Upper lobe of left lung (tissue), 6 donors: ENCODE measurements at regions not wholly inside any gene's neighbourhood (a gene's known extent, or its start where the extent isn't known, plus 50 kb on each side); places are given as distances from the start of the nearest gene placed in this dataset.

Source experiments
- ATAC-seq, 2 donors: fragments of 200-7000 bp; cut with Tn5 transposase; one replicate each; pipeline ENCODE4 v1.9.1; 2022; ENCODE audit warnings: mild to moderate bottlenecking in 2 of 2, moderate library complexity in 2 of 2; ENCODE audit not compliant: low FRiP score in 2 of 2
- DNase-seq, 2 donors: peaks; one replicate each; pipeline ENCODE4 v3.0.0-alpha.2; 2019 to 2020
- H3K27ac ChIP-seq, 4 donors: fragments of 200-600 bp; sonication (generic); one replicate each; pipeline ENCODE4 v1.5.1; 2016 to 2019
- H3K27me3 ChIP-seq, 4 donors: fragments of 200-600 bp; sonication (generic); one replicate each; pipeline ENCODE4 v1.5.1; 2017 to 2019
- H3K36me3 ChIP-seq, 4 donors: fragments of 200-600 bp; sonication (generic); one replicate each; pipeline ENCODE4 v1.5.1; 2016 to 2019
- H3K4me1 ChIP-seq, 4 donors: fragments of 200-600 bp; sonication (generic); one replicate each; pipeline ENCODE4 v1.5.1; 2018 to 2019
- H3K4me3 ChIP-seq, 4 donors: fragments of 200-600 bp; sonication (generic); one replicate each; pipeline ENCODE4 v1.5.1; 2017 to 2019; ENCODE audit warnings: mild to moderate bottlenecking in 2 of 4, moderate library complexity in 1 of 4
- H3K9me3 ChIP-seq, 4 donors: fragments of 200-600 bp; sonication (generic); one replicate each; pipeline ENCODE4 v1.5.1; 2018 to 2019
- EP300 ChIP-seq, 4 donors: sonication (generic); formaldehyde crosslinking; IDR thresholded peaks; one replicate each; pipeline ENCODE4 v1.5.1; 2017; ENCODE audit warnings: antibody characterized with exemption in 4 of 4, control low read depth in 2 of 4
- POLR2A ChIP-seq, 4 donors: fragments of 450-650 bp; IDR thresholded peaks; one replicate each; pipeline ENCODE4 v1.5.1; 2016 to 2017; ENCODE audit warnings: antibody characterized with exemption in 4 of 4, mild to moderate bottlenecking in 2 of 4
- POLR2AphosphoS5 ChIP-seq, 2 donors: sonication (generic); formaldehyde crosslinking; IDR thresholded peaks; one replicate each; pipeline ENCODE4 v1.5.1; 2017; ENCODE audit warnings: antibody characterized with exemption in 2 of 2
- WGBS, 2 donors: methylation state at CpG; one replicate each; pipeline ENCODE4 v1.1.5; 2017 to 2018; 5-methylcytosine and 5-hydroxymethylcytosine counted together
- TF ChIP-seq, protein P1 (sequence below), 6 experiments: fragments of 450-650 bp in 4 of 6; fragments of 200-600 bp in 2 of 6; sonication (generic) in 2 of 6; IDR thresholded peaks; one replicate each; pipeline ENCODE4 v1.5.1; 2016 to 2019; ENCODE audit warnings: antibody characterized with exemption in 6 of 6
- donor health status: DM: no; HTN: no; CAD: no; lungs with moderate emphysema.
- donor health status: DM: no; HTN: yes; CAD: no; lungs with severe emphysema.

- no peaks in the 10 kb centered on the region for H3K27me3 ChIP-seq
- TF ChIP-seq POLR2A (IDR thresholded peaks at IDR 0.05) (no peak), EP300 (IDR thresholded peaks at IDR 0.05) (no peak), POLR2AphosphoS5 (IDR thresholded peaks at IDR 0.05) (no peak)
- TF ChIP-seq, protein P1, sequence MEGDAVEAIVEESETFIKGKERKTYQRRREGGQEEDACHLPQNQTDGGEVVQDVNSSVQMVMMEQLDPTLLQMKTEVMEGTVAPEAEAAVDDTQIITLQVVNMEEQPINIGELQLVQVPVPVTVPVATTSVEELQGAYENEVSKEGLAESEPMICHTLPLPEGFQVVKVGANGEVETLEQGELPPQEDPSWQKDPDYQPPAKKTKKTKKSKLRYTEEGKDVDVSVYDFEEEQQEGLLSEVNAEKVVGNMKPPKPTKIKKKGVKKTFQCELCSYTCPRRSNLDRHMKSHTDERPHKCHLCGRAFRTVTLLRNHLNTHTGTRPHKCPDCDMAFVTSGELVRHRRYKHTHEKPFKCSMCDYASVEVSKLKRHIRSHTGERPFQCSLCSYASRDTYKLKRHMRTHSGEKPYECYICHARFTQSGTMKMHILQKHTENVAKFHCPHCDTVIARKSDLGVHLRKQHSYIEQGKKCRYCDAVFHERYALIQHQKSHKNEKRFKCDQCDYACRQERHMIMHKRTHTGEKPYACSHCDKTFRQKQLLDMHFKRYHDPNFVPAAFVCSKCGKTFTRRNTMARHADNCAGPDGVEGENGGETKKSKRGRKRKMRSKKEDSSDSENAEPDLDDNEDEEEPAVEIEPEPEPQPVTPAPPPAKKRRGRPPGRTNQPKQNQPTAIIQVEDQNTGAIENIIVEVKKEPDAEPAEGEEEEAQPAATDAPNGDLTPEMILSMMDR (IDR thresholded peaks at IDR 0.05): no peak
- no peaks in the 10 kb centered on the region for H3K36me3 ChIP-seq
- ATAC-seq (peak in 1 of 2 donors; percentile 70), DNase-seq (no peak)
- 79 to 90% methylated on average over 28 of the region's 28 CpGs for WGBS, 2 donors
- H3K27ac ChIP-seq: peak overlapping the region in 3 of 4 donors; percentile 34 to 55 (median 37)
- no peaks in the 10 kb centered on the region for H3K9me3 ChIP-seq
- H3K4me3 ChIP-seq: peak overlapping the region in 3 of 4 donors; percentile 27 to 31 (median 30)
- H3K4me1 ChIP-seq: no peaks in the 10 kb centered on the region
Measured at GRCh38 chr4:187814737-187815465, 180.7 kb upstream of the ZFP42 start.

DNA sequence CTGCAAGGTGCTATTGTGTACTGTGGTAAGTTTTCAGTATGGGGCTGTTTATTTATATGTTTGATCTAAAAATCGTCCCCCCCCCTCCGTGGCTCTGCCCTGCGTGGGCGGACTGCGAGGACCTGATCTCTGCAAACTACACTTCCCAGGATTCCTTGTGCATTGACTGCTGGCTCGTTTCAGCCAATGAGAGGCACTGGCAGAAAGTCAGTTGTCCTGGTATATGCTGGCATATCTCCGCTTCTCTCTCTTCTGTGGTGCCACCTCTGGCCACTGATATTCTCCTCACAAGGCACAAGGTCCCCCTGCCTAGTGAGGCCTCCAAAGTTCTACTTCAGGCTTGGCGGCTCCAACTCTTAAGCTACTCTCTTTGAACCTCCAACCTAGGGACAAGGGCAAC, 168.8 kb upstream of the ZFP42 start:
- ATAC-seq (no peak), DNase-seq (no peak)
- no peak overlapping the region for H3K27ac ChIP-seq
- no peaks in the 10 kb centered on the region for H3K9me3 ChIP-seq
- 74 to 75% methylated on average over 8 of the region's 8 CpGs for WGBS, 2 donors
- H3K4me1 ChIP-seq: no peaks in the 10 kb centered on the region
- H3K27me3 ChIP-seq: no peaks in the 10 kb centered on the region
- TF ChIP-seq POLR2AphosphoS5 (IDR thresholded peaks at IDR 0.05): no peak
- TF ChIP-seq POLR2A (IDR thresholded peaks at IDR 0.05): no peak
- TF ChIP-seq, protein P1 (IDR thresholded peaks at IDR 0.05): no peak
- TF ChIP-seq EP300 (IDR thresholded peaks at IDR 0.05): no peak
- no peaks in the 10 kb centered on the region for H3K36me3 ChIP-seq
- H3K4me3 ChIP-seq: no peak overlapping the region

GRCh38 chr4:187827631-187828030, 167.9 kb upstream of the ZFP42 start:
- Histone ChIP-seq H3K36me3 (no peaks in the 10 kb centered on the region), H3K27me3 (no peaks in the 10 kb centered on the region), H3K4me3 (no peak overlapping the region), H3K27ac (no peak overlapping the region), H3K9me3 (peaks cover 0 to 5% (median 0%) of the 10 kb centered on the region in 4 donors), H3K4me1 (no peaks in the 10 kb centered on the region)
- TF ChIP-seq POLR2AphosphoS5 (IDR thresholded peaks at IDR 0.05) (no peak), EP300 (IDR thresholded peaks at IDR 0.05) (no peak), POLR2A (IDR thresholded peaks at IDR 0.05) (no peak)
- TF ChIP-seq, protein P1 (IDR thresholded peaks at IDR 0.05): no peak
- DNase-seq (no peak), ATAC-seq (no peak)
- WGBS, 2 donors: 60 to 61% methylated on average over 6 of the region's 6 CpGs

GRCh38 chr4:187839765-187840164, 155.8 kb upstream of the ZFP42 start:
- TF ChIP-seq POLR2A (IDR thresholded peaks at IDR 0.05) (no peak), EP300 (IDR thresholded peaks at IDR 0.05) (no peak), POLR2AphosphoS5 (IDR thresholded peaks at IDR 0.05) (no peak)
- TF ChIP-seq, protein P1 (IDR thresholded peaks at IDR 0.05): no peak
- DNase-seq (no peak), ATAC-seq (no peak)
- Histone ChIP-seq H3K4me3 (no peak overlapping the region), H3K4me1 (no peaks in the 10 kb centered on the region), H3K27me3 (no peaks in the 10 kb centered on the region), H3K36me3 (no peaks in the 10 kb centered on the region), H3K9me3 (no peaks in the 10 kb centered on the region), H3K27ac (no peak overlapping the region)

DNA sequence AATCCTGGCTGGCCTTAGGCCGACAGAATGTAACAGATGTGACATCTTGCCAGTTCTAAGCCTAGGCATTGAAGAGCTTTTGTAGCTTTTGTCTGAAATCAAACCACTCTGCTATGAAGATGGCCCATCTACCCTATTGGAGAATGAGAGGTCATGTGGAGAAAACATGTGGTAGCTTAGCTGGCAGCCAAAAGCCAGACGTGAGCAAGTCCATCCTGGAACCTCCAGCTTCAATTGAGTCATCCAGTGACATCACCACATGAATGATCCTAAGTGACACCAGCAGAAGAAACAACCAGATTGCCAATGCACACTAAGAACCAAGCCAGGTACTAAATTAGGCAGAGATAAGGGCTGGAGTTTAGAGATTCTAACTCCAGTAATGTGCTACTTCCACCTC, 154.8 kb upstream of the ZFP42 start:
- Histone ChIP-seq H3K9me3 (peaks cover 0 to under 1% (median 0%) of the 10 kb centered on the region in 4 donors), H3K27me3 (no peaks in the 10 kb centered on the region), H3K4me1 (no peaks in the 10 kb centered on the region), H3K36me3 (no peaks in the 10 kb centered on the region), H3K27ac (no peak overlapping the region), H3K4me3 (no peak overlapping the region)
- 73 to 79% methylated on average over 2 of the region's 2 CpGs for WGBS, 2 donors
- no peak for TF ChIP-seq POLR2A (IDR thresholded peaks at IDR 0.05)
- TF ChIP-seq EP300 (IDR thresholded peaks at IDR 0.05): no peak
- TF ChIP-seq, protein P1 (IDR thresholded peaks at IDR 0.05): no peak
- TF ChIP-seq POLR2AphosphoS5 (IDR thresholded peaks at IDR 0.05): no peak
- DNase-seq: no peak
- no peak for ATAC-seq
